Ovary (tissue), 3 donors: ENCODE measurements at regions not wholly inside any gene's neighbourhood (a gene's known extent, or its start where the extent isn't known, plus 50 kb on each side); places are given as distances from the start of the nearest gene placed in this dataset.

ENCODE experiments used
- CTCF ChIP-seq, 3 donors: fragments of 450-650 bp in 2 of 3; fragments of 200-600 bp in 1 of 3; IDR thresholded peaks; one replicate each; pipeline versions ENCODE4 v1.5.1 to v1.8.0; 2016 to 2022; ENCODE audit warnings: antibody characterized with exemption in 3 of 3, mild to moderate bottlenecking in 1 of 3
- EP300 ChIP-seq: sonication (generic); formaldehyde crosslinking; IDR thresholded peaks from one replicate; pipeline ENCODE4 v1.6.1; 2017; ENCODE audit warnings: antibody characterized with exemption
- POLR2A ChIP-seq: fragments of 450-650 bp; IDR thresholded peaks from one replicate; pipeline ENCODE4 v1.6.1; 2017; ENCODE audit warnings: antibody characterized with exemption, mild to moderate bottlenecking, moderate library complexity
- donor health status: DM: no; HTN: no; CAD: no.

- no peak for TF ChIP-seq CTCF (IDR thresholded peaks at IDR 0.05)
- TF ChIP-seq EP300 = no peak
- TF ChIP-seq POLR2A = no peak
Measured at GRCh38 chr1:58035523-58035922, 511.0 kb downstream of the OMA1 start.
